ENCODE measurements at regions not wholly inside any gene's neighbourhood (a gene's known extent, or its start where the extent isn't known, plus 50 kb on each side); places are given as distances from the start of the nearest gene placed in this dataset.

GRCh38 chr20:39108746-39109145, 146.6 kb downstream of the DHX35 start (continued):
- TF ChIP-seq CHD7 (IDR thresholded peaks at IDR 0.05; ENCODE audit: insufficient replicate concordance, low read length) (no peak), SAP30 (IDR thresholded peaks at IDR 0.05; ENCODE audit: insufficient read depth, insufficient replicate concordance, low read length) (no peak), POLR2A (IDR thresholded peaks at IDR 0.05; ENCODE audit: control extremely low read depth in 1 of 2, low read depth in 2 of 2, low read length in 2 of 2) (no peak), BRCA1 (IDR thresholded peaks at IDR 0.05; ENCODE audit: low read depth, low read length) (no peak), BACH1 (IDR thresholded peaks at IDR 0.05; ENCODE audit: low read length) (no peak), SP1 (IDR thresholded peaks at IDR 0.05; ENCODE audit: low read depth, low read length) (no peak), ATF3 (IDR thresholded peaks at IDR 0.05; ENCODE audit: insufficient read depth, low read depth, low read length) (no peak), EGR1 (IDR thresholded peaks at IDR 0.05; ENCODE audit: borderline replicate concordance, low read depth, low read length) (no peak), ASH2L (IDR thresholded peaks at IDR 0.05; ENCODE audit: low read length) (no peak), TCF12 (IDR thresholded peaks at IDR 0.05; ENCODE audit: low read depth, low read length) (no peak), GTF2F1 (IDR thresholded peaks at IDR 0.05; ENCODE audit: borderline replicate concordance, low read depth, low read length) (no peak), EZH2 (IDR thresholded peaks at IDR 0.05; ENCODE audit: low read depth, low read length, severe bottlenecking) (no peak), BCL11A (IDR thresholded peaks at IDR 0.05; ENCODE audit: low read depth in 2 of 2, low read length in 2 of 2) (no peak)
